ENCODE measurements at regions not wholly inside any gene's neighbourhood (a gene's known extent, or its start where the extent isn't known, plus 50 kb on each side); places are given as distances from the start of the nearest gene placed in this dataset.

GRCh38 chr5:133839090-133839489 lies 129.3 kb downstream of the C5orf15 start:
- TF ChIP-seq CTCF (IDR thresholded peaks at IDR 0.05; ENCODE audit: poor library complexity, severe bottlenecking), result no peak
- TF ChIP-seq REST (IDR thresholded peaks at IDR 0.05; ENCODE audit: borderline replicate concordance), result no peak
- no peak for TF ChIP-seq RAD21 (conservative IDR thresholded peaks at IDR 0.05)
- no peak for TF ChIP-seq TAF1 (IDR thresholded peaks at IDR 0.05; ENCODE audit: low read depth)
- no peak for TF ChIP-seq SMC3 (conservative IDR thresholded peaks at IDR 0.05; ENCODE audit: poor library complexity)
- no peak for TF ChIP-seq POLR2AphosphoS5 (IDR thresholded peaks at IDR 0.05)
- no peak for TF ChIP-seq EP300 (conservative IDR thresholded peaks at IDR 0.05; ENCODE audit: poor library complexity, severe bottlenecking)
- no peak for TF ChIP-seq EZH2 (IDR thresholded peaks at IDR 0.05; ENCODE audit: borderline replicate concordance, insufficient read depth, low read length, poor library complexity, severe bottlenecking)
- no peak for TF ChIP-seq MXI1 (conservative IDR thresholded peaks at IDR 0.05; ENCODE audit: poor library complexity, severe bottlenecking)
- Histone ChIP-seq H3K9me2 (ENCODE audit: insufficient read depth, low read length) (no peaks in the 10 kb centered on the region), H3K9me3 (ENCODE audit: low read length) (no peaks in the 10 kb centered on the region), H3K9ac (ENCODE audit: low read length) (no peak overlapping the region), H3K79me2 (replicated peaks; ENCODE audit: insufficient read depth, low read length) (no peaks in the 10 kb centered on the region), H3K36me3 (ENCODE audit: insufficient read depth, low read length) (no peaks in the 10 kb centered on the region), H2AFZ (ENCODE audit: low read depth, low read length) (no peak overlapping the region), H4K20me1 (ENCODE audit: insufficient read depth) (no peaks in the 10 kb centered on the region), H3K4me2 (ENCODE audit: low read length) (no peak overlapping the region), H3K27ac (ENCODE audit: low read length) (no peak overlapping the region), H3F3A (ENCODE audit: insufficient read depth, low read length, poor library complexity, severe bottlenecking) (no peaks in the 10 kb centered on the region), H3K27me3 (ENCODE audit: insufficient read depth, low read depth, low read length) (no peaks in the 10 kb centered on the region), H3K4me3 (ENCODE audit: low read length) (no peak overlapping the region)

GRCh38 chr5:133838286-133838685 lies 130.1 kb downstream of the C5orf15 start:
- Histone ChIP-seq H3K9ac (ENCODE audit: low read length) (no peak overlapping the region), H3K4me3 (ENCODE audit: low read length) (no peak overlapping the region), H3K79me2 (replicated peaks; ENCODE audit: insufficient read depth, low read length) (no peaks in the 10 kb centered on the region), H3K27ac (ENCODE audit: low read length) (no peak overlapping the region), H3K9me2 (ENCODE audit: insufficient read depth, low read length) (no peaks in the 10 kb centered on the region), H3K4me2 (ENCODE audit: low read length) (no peak overlapping the region), H3K9me3 (ENCODE audit: low read length) (no peaks in the 10 kb centered on the region), H3K27me3 (ENCODE audit: insufficient read depth, low read depth, low read length) (no peaks in the 10 kb centered on the region), H4K20me1 (ENCODE audit: insufficient read depth) (no peaks in the 10 kb centered on the region), H3F3A (ENCODE audit: insufficient read depth, low read length, poor library complexity, severe bottlenecking) (no peaks in the 10 kb centered on the region), H2AFZ (ENCODE audit: low read depth, low read length) (no peak overlapping the region), H3K36me3 (ENCODE audit: insufficient read depth, low read length) (no peaks in the 10 kb centered on the region)
- TF ChIP-seq POLR2AphosphoS5 (IDR thresholded peaks at IDR 0.05), result no peak
- TF ChIP-seq RAD21 (conservative IDR thresholded peaks at IDR 0.05), result no peak
- no peak for TF ChIP-seq EP300 (conservative IDR thresholded peaks at IDR 0.05; ENCODE audit: poor library complexity, severe bottlenecking)
- no peak for TF ChIP-seq CTCF (IDR thresholded peaks at IDR 0.05; ENCODE audit: poor library complexity, severe bottlenecking)
- no peak for TF ChIP-seq REST (IDR thresholded peaks at IDR 0.05; ENCODE audit: borderline replicate concordance)
- no peak for TF ChIP-seq TAF1 (IDR thresholded peaks at IDR 0.05; ENCODE audit: low read depth)
- TF ChIP-seq MXI1 (conservative IDR thresholded peaks at IDR 0.05; ENCODE audit: poor library complexity, severe bottlenecking), result no peak
- no peak for TF ChIP-seq EZH2 (IDR thresholded peaks at IDR 0.05; ENCODE audit: borderline replicate concordance, insufficient read depth, low read length, poor library complexity, severe bottlenecking)

Measured in neural cell (in vitro differentiated cells).